ENCODE measurements at regions not wholly inside any gene's neighbourhood (a gene's known extent, or its start where the extent isn't known, plus 50 kb on each side); places are given as distances from the start of the nearest gene placed in this dataset.

GRCh38 chr6:169165561-169166300, 87.9 kb downstream of the THBS2 start:
- FAIRE-seq (no peak), DNase-seq (ENCODE audit: extremely low spot score, insufficient read length, low read depth) (no peak)

DNA sequence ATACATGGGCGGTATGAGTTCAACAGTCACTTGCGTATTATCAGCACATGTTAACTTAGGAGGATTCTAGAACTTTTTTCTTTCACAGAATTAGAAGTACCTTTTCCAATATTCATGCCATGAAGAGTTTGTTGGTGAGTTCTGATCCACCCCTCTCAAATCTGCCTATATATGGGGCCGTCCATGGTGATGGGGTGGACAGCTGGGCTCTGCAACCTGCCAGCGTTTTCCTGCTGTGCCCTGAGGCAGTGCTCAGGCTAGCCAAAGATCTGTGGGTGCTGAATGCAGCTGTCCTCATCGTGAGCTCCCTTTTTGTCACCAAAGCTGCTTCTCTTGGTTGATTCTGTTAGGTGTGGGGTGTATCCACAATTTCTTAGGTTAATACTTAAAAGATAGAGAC, 88.7 kb downstream of the THBS2 start:
- DNase-seq (ENCODE audit: extremely low spot score, insufficient read length, low read depth) (no peak), FAIRE-seq (no peak)

DNA sequence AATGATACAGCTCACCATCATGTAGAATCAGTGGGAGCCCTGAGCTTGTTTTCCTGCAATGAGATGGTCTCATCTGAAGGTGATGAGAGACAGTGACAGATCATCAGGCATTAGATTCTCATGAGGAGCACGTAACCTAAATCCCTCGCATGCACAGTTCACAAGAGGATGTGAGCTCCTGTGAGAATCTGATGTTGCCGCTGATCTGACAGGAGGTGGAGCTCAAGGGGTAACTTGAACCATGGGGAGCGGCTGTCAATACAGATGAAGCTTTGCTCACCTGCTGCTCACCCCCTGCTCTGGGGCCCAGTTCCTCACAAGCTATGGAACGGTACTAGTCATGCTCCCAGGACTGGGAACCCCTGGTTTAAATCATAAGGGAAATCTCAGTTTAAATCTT, 89.2 kb downstream of the THBS2 start:
- FAIRE-seq (no peak), DNase-seq (ENCODE audit: extremely low spot score, insufficient read length, low read depth) (no peak)

- no peak for FAIRE-seq
- no peak for DNase-seq (ENCODE audit: extremely low spot score, insufficient read length, low read depth)
These were observed 90.2 kb downstream of the THBS2 start for GRCh38 chr6:169163411-169163901.

GRCh38 chr6:169162752-169163407, 90.8 kb downstream of the THBS2 start:
- DNase-seq (ENCODE audit: extremely low spot score, insufficient read length, low read depth) = no peak

GRCh38 chr6:169162249-169162648, 91.4 kb downstream of the THBS2 start:
- FAIRE-seq = no peak

More at GRCh38 chr6:169162752-169163407, 90.8 kb downstream of the THBS2 start:
- FAIRE-seq = no peak

DNA sequence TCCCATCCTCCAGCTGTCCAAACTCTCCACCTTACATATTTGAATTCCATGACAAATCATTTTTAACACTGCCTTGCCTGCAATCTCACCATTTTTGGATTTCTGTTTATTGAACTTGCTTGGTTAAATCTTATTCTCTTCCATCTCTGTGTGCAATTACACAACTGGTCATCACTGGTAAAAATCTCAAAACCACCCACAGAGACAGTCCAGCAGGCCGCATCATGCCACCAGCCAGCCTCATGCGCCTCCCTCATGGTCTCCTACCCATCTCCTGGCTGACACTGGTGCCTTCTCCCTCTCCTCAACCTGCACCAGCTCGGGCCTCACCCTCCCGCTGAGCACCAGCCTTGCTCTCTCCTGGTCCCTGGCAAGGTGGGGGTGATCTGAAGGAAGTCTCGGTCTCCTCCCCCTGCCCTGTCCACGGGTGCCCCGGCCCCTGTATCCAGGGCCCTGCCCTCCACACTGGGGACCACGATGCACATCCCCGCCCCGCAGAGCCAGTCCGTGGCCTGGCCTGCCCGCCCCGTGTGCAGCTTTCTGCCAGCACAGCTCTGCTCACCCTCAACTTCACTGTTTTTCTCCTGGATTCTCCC, 92.0 kb downstream of the THBS2 start:
- no peak for FAIRE-seq
- DNase-seq (ENCODE audit: extremely low spot score, insufficient read length, low read depth) = no peak

More at GRCh38 chr6:169162249-169162648, 91.4 kb downstream of the THBS2 start:
- no peak for DNase-seq (ENCODE audit: extremely low spot score, insufficient read length, low read depth)

DNA sequence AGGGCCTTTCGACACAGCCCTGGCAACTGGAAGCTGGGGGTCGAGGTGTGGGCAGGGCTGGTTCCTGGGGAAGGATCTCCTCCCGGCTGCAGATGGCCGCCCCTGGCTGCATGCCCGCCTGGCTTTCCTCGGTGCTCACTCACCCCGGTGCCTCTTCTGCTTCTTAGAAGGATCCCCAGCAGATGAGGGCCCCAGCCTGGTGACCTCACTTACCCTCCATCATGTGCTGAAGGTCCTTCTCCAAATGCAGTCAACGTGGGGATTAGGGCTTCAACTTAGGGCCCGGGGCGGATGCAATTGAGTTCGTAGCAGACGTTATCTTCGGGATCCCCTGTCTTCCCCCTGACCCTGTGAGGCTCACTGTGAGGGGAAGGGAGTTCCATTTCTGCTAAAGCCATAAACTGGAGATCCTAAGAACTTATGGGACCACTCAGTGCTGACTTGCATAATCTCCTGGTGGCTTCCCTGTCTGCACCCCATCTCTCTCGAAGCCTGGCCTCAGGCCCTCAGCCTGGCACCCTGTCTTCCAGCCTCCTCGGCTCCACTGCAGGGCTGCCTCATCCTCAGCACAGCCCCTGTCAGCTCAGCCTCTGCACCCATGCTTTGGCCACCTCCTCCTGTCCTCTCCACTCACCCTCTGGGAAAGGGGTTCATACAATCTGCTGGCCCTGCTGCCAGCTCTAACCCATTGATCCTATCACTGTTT, 92.6 kb downstream of the THBS2 start:
- DNase-seq (ENCODE audit: extremely low spot score, insufficient read length, low read depth) (no peak), FAIRE-seq (no peak)

- FAIRE-seq (no peak), DNase-seq (ENCODE audit: extremely low spot score, insufficient read length, low read depth) (no peak)
These were observed 93.4 kb downstream of the THBS2 start for GRCh38 chr6:169160091-169160854.

- DNase-seq (ENCODE audit: extremely low spot score, insufficient read length, low read depth) = no peak
- FAIRE-seq = no peak
These were observed 94.3 kb downstream of the THBS2 start for GRCh38 chr6:169159331-169159730.

DNA sequence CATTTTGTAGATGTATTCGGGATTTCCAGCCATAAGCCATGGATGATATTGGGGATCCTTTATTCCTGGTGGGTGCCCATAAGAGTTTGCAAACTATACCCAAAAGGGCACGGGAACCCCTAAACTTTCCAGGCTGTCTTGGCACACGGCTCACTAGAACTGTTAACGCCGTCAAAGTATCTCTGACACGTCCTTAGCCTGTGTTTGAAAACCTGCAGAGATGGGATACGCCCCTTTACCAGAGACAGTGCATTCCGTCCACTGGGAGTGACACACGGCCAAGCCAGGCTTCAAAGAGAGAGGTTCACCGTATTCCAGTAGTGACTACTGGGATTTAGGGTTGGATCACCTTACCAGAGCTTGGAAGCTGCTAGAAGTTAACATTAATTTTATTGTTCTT, 95.0 kb downstream of the THBS2 start:
- no peak for DNase-seq (ENCODE audit: extremely low spot score, insufficient read length, low read depth)
- FAIRE-seq = no peak

DNA sequence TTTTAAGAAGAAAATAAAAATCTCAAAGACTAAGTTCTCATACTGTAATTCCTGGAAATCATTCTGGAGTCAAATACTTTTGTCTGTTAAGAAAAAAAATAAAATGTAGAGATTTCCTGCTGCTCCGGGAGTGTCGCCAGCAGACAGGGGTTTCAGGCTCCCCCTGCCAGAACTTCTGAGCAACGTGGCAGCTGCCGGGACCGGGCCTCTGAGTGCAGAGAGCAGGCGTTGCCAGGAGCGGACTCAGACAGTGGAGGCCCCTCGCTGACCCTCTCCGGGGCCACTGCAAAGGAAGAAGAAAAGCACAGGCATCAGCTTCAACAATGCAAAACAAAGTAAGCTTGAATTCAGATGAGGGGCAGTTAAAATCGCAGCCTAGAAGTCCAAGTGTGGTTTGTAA, 95.5 kb downstream of the THBS2 start:
- DNase-seq (ENCODE audit: extremely low spot score, insufficient read length, low read depth) (no peak), FAIRE-seq (no peak)

DNA sequence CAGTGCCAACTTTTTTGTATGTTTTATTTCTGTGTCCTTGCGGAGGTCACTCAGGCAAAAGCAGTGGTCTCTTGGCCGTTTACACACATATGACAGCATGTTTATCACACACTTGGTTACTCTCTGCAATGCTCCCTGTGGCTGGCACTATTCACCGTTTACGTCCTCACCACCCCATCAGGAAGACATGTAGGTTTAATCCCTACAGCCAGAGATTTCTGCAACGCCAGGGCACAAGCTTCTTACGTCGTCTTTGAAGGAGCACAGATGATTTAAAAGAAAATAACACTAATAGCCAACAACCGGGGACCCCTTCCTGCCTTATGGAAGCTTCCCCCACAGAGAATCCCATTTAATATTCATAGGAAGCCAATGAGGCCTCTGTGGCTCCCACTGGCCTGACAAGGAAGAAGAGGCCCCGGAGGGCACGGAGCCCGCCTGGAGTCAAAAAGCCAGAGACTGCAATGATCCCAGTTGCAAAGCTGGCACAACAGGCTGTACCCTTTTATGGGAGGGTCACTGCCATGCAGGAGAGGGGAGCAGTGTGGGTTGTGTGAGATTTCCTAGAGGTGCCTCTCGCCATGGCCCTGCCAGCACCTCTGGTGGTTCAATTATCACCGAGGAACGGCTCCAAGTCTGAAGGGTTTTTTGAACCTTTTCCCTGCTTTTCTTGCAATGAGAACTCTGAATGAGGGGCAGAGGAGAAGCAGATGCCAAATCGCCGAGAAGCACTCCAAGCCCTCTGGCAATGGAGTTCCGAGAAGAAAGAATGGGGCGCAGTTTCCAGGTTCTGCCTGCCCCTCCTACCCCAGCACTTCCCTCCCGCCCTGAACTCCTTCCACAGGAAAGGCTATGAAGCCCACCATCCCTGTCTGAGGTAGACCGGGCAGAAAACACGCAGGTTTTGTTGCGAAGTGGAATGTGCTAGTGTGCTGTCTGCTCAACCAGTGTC, 96.2 kb downstream of the THBS2 start:
- DNase-seq (ENCODE audit: extremely low spot score, insufficient read length, low read depth) (no peak), FAIRE-seq (no peak)

GRCh38 chr6:169156793-169157147, 96.9 kb downstream of the THBS2 start:
- FAIRE-seq = no peak

GRCh38 chr6:169156108-169156792, 97.4 kb downstream of the THBS2 start:
- no peak for FAIRE-seq
- DNase-seq (ENCODE audit: extremely low spot score, insufficient read length, low read depth) = no peak

More at GRCh38 chr6:169156793-169157147, 96.9 kb downstream of the THBS2 start:
- DNase-seq (ENCODE audit: extremely low spot score, insufficient read length, low read depth) = no peak

GRCh38 chr6:169155481-169155880, 98.2 kb downstream of the THBS2 start:
- FAIRE-seq (no peak), DNase-seq (ENCODE audit: extremely low spot score, insufficient read length, low read depth) (no peak)

- no peak for DNase-seq (ENCODE audit: extremely low spot score, insufficient read length, low read depth)
- no peak for FAIRE-seq
These were observed 100.2 kb downstream of the THBS2 start for GRCh38 chr6:169153401-169153800.

DNA sequence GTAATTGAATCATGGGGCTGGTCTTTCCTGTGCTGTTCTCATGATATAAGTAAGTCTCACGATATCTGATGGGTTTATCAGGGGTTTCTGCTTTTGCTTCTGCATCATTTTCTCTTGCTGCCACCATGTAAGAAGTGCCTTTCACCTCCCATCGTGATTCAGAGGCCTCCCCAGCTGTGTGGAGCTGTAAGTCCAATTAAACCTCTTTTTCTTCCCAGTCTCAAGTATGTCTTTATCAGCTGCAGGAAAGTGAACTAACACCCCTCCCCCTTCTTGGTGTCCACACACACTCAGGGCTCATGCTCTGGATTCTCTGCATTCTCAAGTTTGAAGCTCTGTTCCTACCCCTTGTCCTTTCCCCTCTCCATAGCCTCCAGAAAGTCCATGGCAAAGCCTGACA, 107.1 kb downstream of the THBS2 start:
- DNase-seq (ENCODE audit: extremely low spot score, insufficient read length, low read depth) (no peak), FAIRE-seq (no peak)
